ENCODE measurements at regions not wholly inside any gene's neighbourhood (a gene's known extent, or its start where the extent isn't known, plus 50 kb on each side); places are given as distances from the start of the nearest gene placed in this dataset.

- Histone ChIP-seq H3K27me3 (ENCODE audit: insufficient read depth, low read length) (no peaks in the 10 kb centered on the region), H3K27ac (ENCODE audit: low read depth, low read length) (no peak overlapping the region), H3K36me3 (ENCODE audit: insufficient read depth, low read length) (no peaks in the 10 kb centered on the region), H3K4me3 (ENCODE audit: low read length) (no peak overlapping the region), H3K9me3 (ENCODE audit: insufficient read depth, low read depth, low read length) (no peaks in the 10 kb centered on the region), H3K9ac (ENCODE audit: low read depth, low read length) (no peak overlapping the region), H3K4me1 (ENCODE audit: insufficient read depth, low read length) (no peaks in the 10 kb centered on the region)
- WGBS = 95% methylated on average over 4 of the region's 4 CpGs
These were observed 64.0 kb upstream of the CHRM3 start for GRCh38 chr1:239322369-239322768.

DNA sequence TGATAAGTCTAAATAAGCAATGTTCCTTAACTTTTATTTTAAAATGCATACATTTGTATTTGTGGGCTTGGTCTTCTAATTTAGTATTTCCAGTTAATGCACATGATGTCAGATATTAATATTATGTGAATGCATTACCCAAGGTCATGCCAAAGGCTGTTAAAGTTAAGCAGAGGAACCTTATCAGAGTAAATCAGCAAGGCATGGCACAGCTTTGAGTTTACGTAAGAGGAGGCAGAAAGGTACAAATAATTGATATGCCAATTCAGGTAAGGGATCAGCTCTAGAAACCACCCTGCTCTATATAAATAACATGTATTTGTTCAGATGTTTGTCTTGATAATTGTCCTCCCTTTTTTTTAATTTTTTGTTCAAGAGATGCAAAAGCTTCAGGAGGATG, 64.5 kb upstream of the CHRM3 start:
- no peaks in the 10 kb centered on the region for H3K9me3 ChIP-seq (ENCODE audit: insufficient read depth, low read depth, low read length)
- H3K27ac ChIP-seq (ENCODE audit: low read depth, low read length) = no peak overlapping the region
- no peaks in the 10 kb centered on the region for H3K4me1 ChIP-seq (ENCODE audit: insufficient read depth, low read length)
- no peak overlapping the region for H3K4me3 ChIP-seq (ENCODE audit: low read length)
- H3K9ac ChIP-seq (ENCODE audit: low read depth, low read length) = no peak overlapping the region
- H3K27me3 ChIP-seq (ENCODE audit: insufficient read depth, low read length) = no peaks in the 10 kb centered on the region
- no peaks in the 10 kb centered on the region for H3K36me3 ChIP-seq (ENCODE audit: insufficient read depth, low read length)
- 93% methylated on average over 1 of the region's 1 CpG for WGBS

DNA sequence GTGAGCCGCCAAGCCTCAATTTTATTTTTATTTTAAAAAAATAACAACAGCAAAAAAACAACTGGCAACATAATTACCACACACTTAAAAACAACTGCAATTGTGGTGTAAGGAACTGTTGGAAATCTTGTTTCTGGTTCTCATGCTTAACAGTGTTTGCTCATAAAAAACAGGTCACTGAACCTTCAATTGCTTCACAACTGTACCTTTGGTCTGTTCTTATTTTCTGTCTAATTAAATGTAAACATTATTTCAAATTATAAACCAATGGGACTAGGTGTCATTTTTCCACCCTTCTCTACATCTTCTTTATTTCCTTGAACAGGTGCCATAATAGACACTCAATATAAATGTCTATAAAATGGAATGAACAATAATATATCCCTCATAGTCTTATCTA, 68.4 kb upstream of the CHRM3 start:
- no peak overlapping the region for H3K9ac ChIP-seq (ENCODE audit: low read depth, low read length)
- no peak overlapping the region for H3K4me3 ChIP-seq (ENCODE audit: low read length)
- H3K27me3 ChIP-seq (ENCODE audit: insufficient read depth, low read length) = no peaks in the 10 kb centered on the region
- no peaks in the 10 kb centered on the region for H3K9me3 ChIP-seq (ENCODE audit: insufficient read depth, low read depth, low read length)
- H3K27ac ChIP-seq (ENCODE audit: low read depth, low read length) = no peak overlapping the region
- H3K4me1 ChIP-seq (ENCODE audit: insufficient read depth, low read length) = no peaks in the 10 kb centered on the region
- no peaks in the 10 kb centered on the region for H3K36me3 ChIP-seq (ENCODE audit: insufficient read depth, low read length)
- 86% methylated on average over 1 of the region's 1 CpG for WGBS

DNA sequence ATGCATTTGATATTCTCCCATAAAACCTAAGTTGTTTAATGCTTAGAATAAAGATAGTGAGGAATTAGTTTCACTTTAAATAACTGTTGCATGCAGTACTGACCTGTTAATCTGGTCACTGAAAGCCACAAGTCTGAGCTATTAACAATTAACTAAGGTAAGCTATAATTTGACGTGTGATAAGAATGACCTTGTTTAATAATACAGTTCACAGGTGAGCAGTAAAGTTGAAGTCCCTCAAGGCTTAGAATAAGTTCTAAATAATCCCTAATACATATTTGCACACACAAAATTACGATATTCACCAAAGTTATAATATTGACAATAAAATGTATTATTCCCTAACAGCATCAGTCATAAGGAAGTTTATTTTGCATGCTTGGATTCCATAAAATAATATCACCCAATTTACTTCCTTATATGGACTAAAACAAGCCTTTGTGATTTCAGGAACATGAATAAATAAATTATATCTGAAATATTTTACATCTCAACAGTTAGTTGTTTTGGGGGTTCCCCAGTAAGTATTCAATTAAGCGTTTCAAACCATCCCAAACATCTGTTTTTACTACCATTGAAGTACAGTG, 70.6 kb upstream of the CHRM3 start:
- no peak overlapping the region for H3K4me3 ChIP-seq (ENCODE audit: low read length)
- H3K9ac ChIP-seq (ENCODE audit: low read depth, low read length) = no peak overlapping the region
- 86% methylated on average over 1 of the region's 3 CpGs for WGBS
- H3K27me3 ChIP-seq (ENCODE audit: insufficient read depth, low read length) = no peaks in the 10 kb centered on the region
- H3K4me1 ChIP-seq (ENCODE audit: insufficient read depth, low read length) = no peaks in the 10 kb centered on the region
- no peaks in the 10 kb centered on the region for H3K36me3 ChIP-seq (ENCODE audit: insufficient read depth, low read length)
- H3K27ac ChIP-seq (ENCODE audit: low read depth, low read length) = no peak overlapping the region
- H3K9me3 ChIP-seq (ENCODE audit: insufficient read depth, low read depth, low read length) = no peaks in the 10 kb centered on the region

DNA sequence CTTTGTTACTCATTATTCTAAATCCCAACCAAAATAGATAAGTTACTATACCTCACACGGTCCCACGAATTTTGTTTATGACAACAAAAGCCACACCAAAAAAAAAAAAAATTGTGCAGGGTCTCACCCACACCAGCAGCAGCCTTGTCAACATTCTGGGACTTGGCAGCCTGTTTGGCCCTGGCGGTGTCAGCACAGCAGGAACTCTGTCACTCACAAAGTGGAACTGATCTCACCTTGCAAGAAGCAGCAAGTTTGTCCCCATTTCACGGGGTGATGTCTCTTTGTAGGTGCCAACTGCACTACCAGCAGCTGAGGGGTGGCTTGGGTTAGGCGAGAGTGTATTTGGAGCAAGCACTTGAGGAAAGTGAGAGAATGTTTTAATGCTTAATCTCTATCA, 75.0 kb upstream of the CHRM3 start:
- Histone ChIP-seq H3K4me1 (ENCODE audit: insufficient read depth, low read length) (no peaks in the 10 kb centered on the region; the same call in 1 of the 2 replicates), H3K9me3 (ENCODE audit: insufficient read depth, low read depth, low read length) (no peaks in the 10 kb centered on the region), H3K27me3 (ENCODE audit: insufficient read depth, low read length) (no peaks in the 10 kb centered on the region), H3K4me3 (ENCODE audit: low read length) (no peak overlapping the region), H3K36me3 (ENCODE audit: insufficient read depth, low read length) (no peaks in the 10 kb centered on the region), H3K9ac (ENCODE audit: low read depth, low read length) (no peak overlapping the region), H3K27ac (ENCODE audit: low read depth, low read length) (no peak overlapping the region)
- WGBS = 91% methylated on average over 5 of the region's 5 CpGs

GRCh38 chr1:239308701-239309333, 77.6 kb upstream of the CHRM3 start:
- WGBS = 32% methylated on average over 6 of the region's 6 CpGs
- Histone ChIP-seq H3K27me3 (ENCODE audit: insufficient read depth, low read length) (no peaks in the 10 kb centered on the region), H3K9me3 (ENCODE audit: insufficient read depth, low read depth, low read length) (no peaks in the 10 kb centered on the region), H3K4me3 (ENCODE audit: low read length) (no peak overlapping the region), H3K9ac (ENCODE audit: low read depth, low read length) (no peak overlapping the region), H3K36me3 (ENCODE audit: insufficient read depth, low read length) (no peaks in the 10 kb centered on the region), H3K4me1 (ENCODE audit: insufficient read depth, low read length) (no peaks in the 10 kb centered on the region; the same call in 1 of the 2 replicates), H3K27ac (ENCODE audit: low read depth, low read length) (no peak overlapping the region)

GRCh38 chr1:239307886-239308285, 78.5 kb upstream of the CHRM3 start:
- WGBS = 100% methylated on average over 1 of the region's 2 CpGs
- Histone ChIP-seq H3K9ac (ENCODE audit: low read depth, low read length) (no peak overlapping the region), H3K27me3 (ENCODE audit: insufficient read depth, low read length) (no peaks in the 10 kb centered on the region), H3K36me3 (ENCODE audit: insufficient read depth, low read length) (no peaks in the 10 kb centered on the region), H3K4me3 (ENCODE audit: low read length) (no peak overlapping the region), H3K4me1 (ENCODE audit: insufficient read depth, low read length) (no peaks in the 10 kb centered on the region; the same call in 1 of the 2 replicates), H3K9me3 (ENCODE audit: insufficient read depth, low read depth, low read length) (no peaks in the 10 kb centered on the region), H3K27ac (ENCODE audit: low read depth, low read length) (no peak overlapping the region)

- H3K36me3 ChIP-seq (ENCODE audit: insufficient read depth, low read length) = no peaks in the 10 kb centered on the region
- WGBS = 100% methylated on average over 2 of the region's 5 CpGs
These were observed 79.9 kb upstream of the CHRM3 start for GRCh38 chr1:239306426-239306825.

DNA sequence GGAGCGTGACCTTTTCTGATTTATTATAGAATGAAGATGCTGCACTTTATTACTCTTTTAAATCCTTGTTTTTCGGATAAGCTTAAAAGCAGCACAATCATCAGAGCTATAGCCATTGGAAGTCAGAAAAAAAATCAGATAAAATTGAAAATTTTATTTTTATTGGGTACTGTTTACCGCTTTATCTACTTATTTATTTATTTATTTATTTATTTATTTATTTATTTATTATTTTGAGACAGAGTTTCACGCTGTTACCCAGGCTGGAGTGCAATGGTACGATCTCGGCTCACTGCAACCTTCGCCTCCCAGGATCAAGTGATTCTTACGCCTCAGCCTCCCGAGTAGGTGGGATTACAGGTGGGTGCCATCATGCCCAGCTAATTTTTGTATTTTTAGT, 83.1 kb upstream of the CHRM3 start:
- Histone ChIP-seq H3K9me3 (ENCODE audit: insufficient read depth, low read depth, low read length) (no peaks in the 10 kb centered on the region), H3K27ac (ENCODE audit: low read depth, low read length) (no peak overlapping the region), H3K4me1 (ENCODE audit: insufficient read depth, low read length) (no peaks in the 10 kb centered on the region), H3K27me3 (ENCODE audit: insufficient read depth, low read length) (no peaks in the 10 kb centered on the region), H3K4me3 (ENCODE audit: low read length) (no peak overlapping the region), H3K36me3 (ENCODE audit: insufficient read depth, low read length) (no peaks in the 10 kb centered on the region), H3K9ac (ENCODE audit: low read depth, low read length) (no peak overlapping the region)
- 97% methylated on average over 6 of the region's 9 CpGs for WGBS

More at GRCh38 chr1:239306426-239306825, 79.9 kb upstream of the CHRM3 start:
- no peak overlapping the region for H3K4me3 ChIP-seq (ENCODE audit: low read length)
- no peaks in the 10 kb centered on the region for H3K9me3 ChIP-seq (ENCODE audit: insufficient read depth, low read depth, low read length)
- H3K27ac ChIP-seq (ENCODE audit: low read depth, low read length) = no peak overlapping the region
- H3K27me3 ChIP-seq (ENCODE audit: insufficient read depth, low read length) = no peaks in the 10 kb centered on the region
- no peak overlapping the region for H3K9ac ChIP-seq (ENCODE audit: low read depth, low read length)
- H3K4me1 ChIP-seq (ENCODE audit: insufficient read depth, low read length) = no peaks in the 10 kb centered on the region; the same call in 1 of the 2 replicates

GRCh38 chr1:239302696-239303095, 83.7 kb upstream of the CHRM3 start:
- Histone ChIP-seq H3K9me3 (ENCODE audit: insufficient read depth, low read depth, low read length) (no peaks in the 10 kb centered on the region), H3K36me3 (ENCODE audit: insufficient read depth, low read length) (no peaks in the 10 kb centered on the region), H3K4me3 (ENCODE audit: low read length) (no peak overlapping the region), H3K4me1 (ENCODE audit: insufficient read depth, low read length) (no peaks in the 10 kb centered on the region), H3K9ac (ENCODE audit: low read depth, low read length) (no peak overlapping the region), H3K27me3 (ENCODE audit: insufficient read depth, low read length) (no peaks in the 10 kb centered on the region), H3K27ac (ENCODE audit: low read depth, low read length) (no peak overlapping the region)
- WGBS = 91% methylated on average over 3 of the region's 3 CpGs

GRCh38 chr1:239301251-239301650, 85.1 kb upstream of the CHRM3 start:
- no peak overlapping the region for H3K9ac ChIP-seq (ENCODE audit: low read depth, low read length)
- H3K27ac ChIP-seq (ENCODE audit: low read depth, low read length) = no peak overlapping the region
- H3K9me3 ChIP-seq (ENCODE audit: insufficient read depth, low read depth, low read length) = no peaks in the 10 kb centered on the region
- H3K36me3 ChIP-seq (ENCODE audit: insufficient read depth, low read length) = no peaks in the 10 kb centered on the region
- H3K27me3 ChIP-seq (ENCODE audit: insufficient read depth, low read length) = no peaks in the 10 kb centered on the region
- no peak overlapping the region for H3K4me3 ChIP-seq (ENCODE audit: low read length)
- H3K4me1 ChIP-seq (ENCODE audit: insufficient read depth, low read length) = no peaks in the 10 kb centered on the region
- WGBS = 96% methylated on average over 3 of the region's 3 CpGs

- H3K4me3 ChIP-seq (ENCODE audit: low read length) = no peak overlapping the region
- H3K9ac ChIP-seq (ENCODE audit: low read depth, low read length) = no peak overlapping the region
- no peaks in the 10 kb centered on the region for H3K9me3 ChIP-seq (ENCODE audit: insufficient read depth, low read depth, low read length)
- WGBS = 95% methylated on average over 6 of the region's 7 CpGs
- H3K27ac ChIP-seq (ENCODE audit: low read depth, low read length) = no peak overlapping the region
- H3K4me1 ChIP-seq (ENCODE audit: insufficient read depth, low read length) = no peaks in the 10 kb centered on the region
- no peaks in the 10 kb centered on the region for H3K36me3 ChIP-seq (ENCODE audit: insufficient read depth, low read length)
- no peaks in the 10 kb centered on the region for H3K27me3 ChIP-seq (ENCODE audit: insufficient read depth, low read length)
These were observed 88.5 kb upstream of the CHRM3 start for GRCh38 chr1:239297910-239298309.

Measured in HUES64 (cell line).